HG03439 (cell line): ENCODE measurements at regions not wholly inside any gene's neighbourhood (a gene's known extent, or its start where the extent isn't known, plus 50 kb on each side); places are given as distances from the start of the nearest gene placed in this dataset.
"Not testable (repeated sequence)": the region's sequence is repeated elsewhere in the genome, so short reads cannot be mapped to it uniquely, and the experiment has no call there.

Source experiments
- ATAC-seq: cut with Tn5 transposase; IDR thresholded peaks from one replicate; pipeline ENCODE4 v1.9.1; 2021; ENCODE audit warnings: mild to moderate bottlenecking, moderate library complexity; ENCODE audit not compliant: unreplicated experiment

DNA sequence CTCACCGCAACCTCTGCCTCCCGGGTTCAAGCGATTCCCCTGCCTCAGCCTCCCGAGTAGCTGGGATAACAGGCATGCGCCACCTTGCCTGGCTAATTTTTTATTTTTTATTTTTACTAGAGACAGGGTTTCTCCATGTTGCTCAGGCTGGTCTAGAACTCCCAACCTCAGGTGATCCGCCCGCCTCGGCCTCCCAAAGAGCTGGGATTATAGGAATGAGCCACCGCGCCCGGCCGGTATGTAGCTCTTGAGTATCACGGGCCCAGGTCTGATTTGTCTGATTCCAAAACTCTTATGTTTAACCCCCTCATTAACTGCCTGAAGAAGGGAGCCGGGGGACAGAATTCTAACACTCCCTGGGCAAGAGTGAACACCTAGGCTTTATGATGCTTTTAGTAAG, 91.7 kb upstream of the OLIG2 start:
- not testable (repeated sequence) for ATAC-seq

DNA sequence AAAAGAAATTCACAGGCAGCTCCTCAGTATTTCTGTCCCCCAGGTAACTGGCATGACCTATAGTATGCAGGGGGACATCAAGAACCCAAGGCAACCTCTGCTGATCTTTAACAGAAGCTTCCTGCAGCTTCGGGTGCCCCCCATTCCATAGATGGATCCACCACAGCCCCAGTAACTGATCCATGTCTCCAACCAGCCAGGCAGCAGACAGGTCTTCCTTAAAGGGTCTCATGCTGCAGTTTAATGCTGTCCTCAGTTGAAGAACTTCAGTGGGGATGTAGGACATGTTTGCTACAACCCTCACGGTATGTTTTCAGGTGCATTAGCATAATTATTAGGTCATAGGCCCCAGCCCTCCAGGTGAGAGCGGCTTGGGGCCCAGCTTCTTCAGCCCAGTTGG, 90.9 kb upstream of the OLIG2 start:
- ATAC-seq: no peak

DNA sequence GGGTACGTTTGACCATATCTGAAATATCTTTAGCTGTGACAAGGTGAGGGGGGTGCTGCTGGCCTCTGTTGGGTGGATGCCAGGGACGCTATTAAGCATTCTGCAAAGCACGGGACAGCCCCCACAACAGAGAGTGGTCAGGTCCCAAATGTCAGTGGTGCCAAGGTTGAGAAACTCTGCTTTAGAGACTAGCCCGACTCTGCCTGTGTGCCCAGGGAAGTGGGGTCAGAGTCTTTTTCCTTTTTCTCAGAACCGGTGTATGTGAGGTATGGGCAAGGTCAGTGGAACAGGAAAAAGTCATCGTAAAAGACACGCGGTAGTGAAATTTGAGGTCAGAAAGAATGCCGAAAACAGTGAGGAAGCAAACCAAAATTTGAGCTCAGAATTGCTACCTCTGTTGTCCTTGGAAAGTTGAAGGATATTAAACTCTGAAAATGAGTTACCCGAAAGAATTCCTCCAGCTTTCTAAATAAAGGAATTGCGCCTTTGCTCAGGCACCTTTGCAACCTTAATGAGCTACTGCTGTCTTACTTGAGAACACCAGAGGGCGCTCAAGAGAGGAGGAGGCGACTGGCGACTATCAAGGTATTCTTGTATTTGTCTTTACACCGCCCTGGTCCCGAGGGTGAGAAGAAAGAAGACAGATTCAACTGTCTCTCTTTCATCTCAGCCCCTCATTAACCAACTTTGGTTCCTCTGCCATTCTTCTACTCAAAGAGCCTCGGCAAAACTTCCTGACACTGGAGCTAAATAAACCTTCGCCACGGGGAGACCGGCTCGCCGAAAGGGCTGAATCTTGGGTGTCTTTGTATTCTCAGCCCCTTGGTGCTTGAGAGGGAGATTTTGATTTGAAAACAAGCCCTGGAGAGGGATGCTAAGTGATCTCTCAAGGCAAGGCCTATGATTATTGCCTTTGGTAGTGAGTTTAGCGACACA, 85.4 kb upstream of the OLIG2 start:
- no peak for ATAC-seq

DNA sequence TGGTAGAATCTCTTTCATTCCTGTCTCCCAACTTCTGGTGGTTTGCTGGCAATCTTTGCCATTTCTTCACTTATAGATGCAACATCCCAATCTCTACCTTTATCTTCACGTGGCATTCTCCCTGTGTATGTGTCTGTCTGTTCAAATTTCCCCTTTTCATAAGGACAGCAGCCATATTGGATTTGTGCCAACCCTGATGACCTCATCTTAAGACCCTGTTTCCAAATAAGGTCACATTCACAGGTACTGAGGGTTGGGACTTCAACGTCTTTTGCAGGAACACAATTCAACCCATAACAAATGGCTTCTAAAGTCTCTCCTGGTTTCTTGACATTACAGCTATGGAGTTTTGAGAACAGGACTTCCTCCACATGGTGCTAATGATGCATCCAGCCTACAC, 84.5 kb upstream of the OLIG2 start:
- no peak for ATAC-seq

DNA sequence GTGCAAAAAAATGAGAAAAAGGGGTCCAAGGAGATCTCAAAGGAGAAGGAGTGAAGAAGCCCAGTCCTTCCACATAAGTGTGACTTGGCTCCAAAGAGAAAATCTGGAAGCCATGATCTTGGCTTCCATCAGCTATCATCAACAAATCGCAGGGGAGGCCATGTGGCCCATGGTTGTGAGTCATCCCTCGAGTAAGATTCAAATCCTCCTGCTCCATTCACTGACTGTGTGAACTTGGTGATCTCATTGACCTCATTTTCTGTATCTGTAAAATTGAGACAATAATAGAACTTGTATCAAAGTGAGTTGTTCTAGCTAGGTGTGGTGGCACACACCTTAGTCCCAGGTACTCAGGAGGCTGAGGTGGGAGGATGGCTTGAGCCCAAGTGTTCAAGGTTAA, 79.1 kb upstream of the OLIG2 start:
- ATAC-seq: no peak

DNA sequence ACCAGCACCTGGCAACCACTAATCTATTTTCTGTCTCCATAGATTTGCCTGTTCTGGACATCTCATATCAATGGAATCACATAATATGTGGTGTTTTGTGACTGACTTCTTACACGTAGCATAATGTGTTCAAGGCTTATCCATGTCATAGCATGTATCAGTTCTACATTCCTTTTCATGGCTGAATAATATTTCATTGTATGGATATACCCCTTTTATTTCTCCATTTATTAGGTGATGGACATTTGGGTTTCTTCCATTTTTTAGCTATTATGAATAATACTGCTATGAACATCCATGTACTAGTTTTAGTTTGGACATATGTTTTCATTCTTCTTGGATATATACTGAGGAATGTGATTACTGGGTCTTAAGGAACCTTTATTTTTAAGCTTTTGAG, 78.0 kb upstream of the OLIG2 start:
- no peak for ATAC-seq

DNA sequence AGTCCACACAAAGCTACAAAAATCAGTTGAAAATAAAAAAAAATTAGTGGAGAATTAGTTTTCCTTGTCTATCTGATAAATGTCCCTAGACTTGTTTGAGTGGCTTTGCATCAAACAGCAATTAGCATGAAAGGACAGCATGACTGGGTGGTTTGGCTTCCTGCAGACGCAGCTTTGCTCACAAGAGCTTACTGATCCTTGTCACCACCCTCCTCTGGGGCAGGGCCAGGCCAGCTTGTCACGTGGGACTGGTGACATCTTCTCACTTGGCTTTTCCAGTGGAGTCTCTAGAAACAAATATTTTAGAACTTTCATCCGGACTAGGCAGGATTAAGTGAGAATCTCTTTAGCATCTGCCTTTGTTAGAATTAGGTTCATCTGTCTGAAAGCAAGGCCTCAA, 76.0 kb upstream of the OLIG2 start:
- ATAC-seq: no peak

DNA sequence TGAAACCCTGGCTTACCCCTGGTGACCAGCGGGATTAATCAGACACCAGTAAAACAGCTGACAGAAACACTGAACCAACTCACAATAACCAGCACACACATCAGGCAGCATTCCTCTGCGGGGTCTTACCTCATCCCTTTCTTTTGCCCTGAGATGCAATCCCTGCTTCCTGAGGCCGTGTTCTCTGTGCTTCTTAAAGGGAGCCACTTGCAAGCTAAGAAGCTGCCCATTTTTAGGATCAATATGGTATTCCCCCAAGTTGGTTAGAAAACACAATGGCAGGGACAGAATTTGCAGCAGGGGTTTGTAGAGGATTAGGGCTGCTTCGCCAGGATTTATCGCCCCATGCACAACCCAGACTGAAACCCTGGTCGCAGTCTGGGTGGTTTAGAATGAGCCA, 74.7 kb upstream of the OLIG2 start:
- ATAC-seq: no peak

DNA sequence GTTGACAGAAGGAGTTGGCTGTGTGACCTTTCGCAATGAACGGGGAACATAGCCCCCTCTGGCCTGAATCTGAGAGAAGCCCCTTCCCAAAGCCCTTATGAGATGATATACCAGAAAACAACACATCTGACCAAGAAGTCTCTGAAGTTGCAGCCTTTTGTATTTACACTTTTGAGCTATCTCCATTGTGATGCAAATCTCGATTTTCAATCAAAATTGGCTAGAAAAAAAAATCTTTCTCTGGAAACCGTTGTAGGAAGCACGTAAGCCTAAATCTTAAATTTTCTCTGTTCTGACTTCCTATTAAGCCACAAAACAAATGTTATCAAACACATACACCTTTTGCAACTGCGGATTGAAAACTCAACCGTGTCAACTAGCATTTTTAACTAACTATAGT, 71.4 kb upstream of the OLIG2 start:
- no peak for ATAC-seq

DNA sequence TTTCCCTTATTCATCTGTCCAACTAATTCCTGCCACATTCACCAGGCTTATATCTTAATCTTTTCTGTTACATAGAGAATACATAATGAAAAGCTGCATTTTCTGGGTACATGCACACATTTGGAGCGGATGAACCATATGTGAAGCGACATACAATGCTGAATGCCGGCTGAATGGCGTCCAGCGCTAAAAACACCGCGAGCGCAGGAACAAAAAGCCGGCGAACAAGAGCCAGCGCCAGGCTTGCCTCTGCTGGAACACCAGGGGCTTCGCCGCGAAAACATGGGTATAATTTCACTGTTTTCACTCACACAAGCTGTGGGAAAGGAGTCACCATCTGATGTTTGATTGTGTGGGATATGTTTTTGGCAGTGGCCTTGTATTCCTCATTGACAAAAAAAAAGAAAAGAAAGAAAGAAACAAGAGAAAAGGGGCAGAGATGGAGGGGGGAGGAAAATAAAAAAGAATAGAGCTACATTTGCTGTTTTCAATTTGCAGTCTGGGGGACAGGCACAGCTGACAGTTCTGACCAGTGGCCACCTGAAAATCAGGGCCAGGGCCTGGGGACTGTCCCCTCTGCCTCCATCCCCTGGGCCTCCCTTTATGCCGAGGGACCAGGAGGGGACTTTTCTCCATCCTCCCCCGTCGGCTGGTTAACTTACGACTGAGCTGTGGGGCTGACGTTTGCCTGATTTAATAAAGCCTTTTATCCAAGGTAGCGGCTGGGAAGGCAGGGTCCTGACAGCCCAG, 70.2 kb upstream of the OLIG2 start:
- ATAC-seq: no peak

DNA sequence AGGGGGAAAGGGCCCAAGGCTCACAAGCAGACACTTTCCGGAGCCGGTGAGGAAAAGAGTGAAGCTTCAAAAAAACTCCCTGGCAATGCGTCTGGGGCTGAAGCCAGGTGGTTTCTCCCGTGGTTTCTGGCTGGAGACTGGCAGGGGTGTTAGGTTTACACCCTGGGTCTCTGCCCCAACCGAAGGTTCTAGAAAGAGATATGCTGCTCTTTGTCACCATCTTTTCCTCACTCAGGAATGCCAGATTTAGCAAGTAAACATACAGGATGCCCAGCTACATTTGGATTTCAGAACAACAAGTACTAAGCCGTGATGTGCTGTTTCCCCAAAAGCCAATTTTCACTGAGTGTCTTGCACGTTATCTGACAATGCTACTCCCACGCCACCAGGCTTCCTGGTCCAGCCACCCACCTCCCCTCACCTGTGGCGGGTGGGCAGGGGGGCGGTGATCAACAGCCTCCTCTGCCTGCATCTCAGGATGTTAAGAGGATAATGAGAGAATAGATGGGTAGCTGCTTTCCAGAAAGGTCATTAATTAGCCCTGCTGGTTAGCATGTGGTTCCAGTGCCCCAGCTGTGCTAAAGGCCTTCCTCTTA, 69.6 kb upstream of the OLIG2 start:
- no peak for ATAC-seq

DNA sequence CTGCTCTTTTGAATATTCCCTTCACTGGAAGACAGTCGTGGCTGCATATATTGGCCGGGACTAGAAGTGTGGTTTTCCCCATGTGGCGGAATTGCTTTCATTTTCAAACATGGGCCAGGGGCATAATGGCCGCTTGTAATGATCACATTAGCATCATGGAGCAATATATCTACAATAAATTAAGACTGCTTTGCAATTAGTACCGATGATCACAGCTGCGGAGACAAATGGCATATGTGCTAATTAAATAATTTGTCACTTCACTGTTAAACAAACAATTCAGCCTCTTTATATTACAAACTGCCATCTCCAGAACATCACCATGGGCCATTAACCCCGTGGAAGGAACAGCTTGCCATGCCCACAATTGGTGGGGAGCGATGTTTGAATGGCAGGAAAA, 68.2 kb upstream of the OLIG2 start:
- no peak for ATAC-seq

DNA sequence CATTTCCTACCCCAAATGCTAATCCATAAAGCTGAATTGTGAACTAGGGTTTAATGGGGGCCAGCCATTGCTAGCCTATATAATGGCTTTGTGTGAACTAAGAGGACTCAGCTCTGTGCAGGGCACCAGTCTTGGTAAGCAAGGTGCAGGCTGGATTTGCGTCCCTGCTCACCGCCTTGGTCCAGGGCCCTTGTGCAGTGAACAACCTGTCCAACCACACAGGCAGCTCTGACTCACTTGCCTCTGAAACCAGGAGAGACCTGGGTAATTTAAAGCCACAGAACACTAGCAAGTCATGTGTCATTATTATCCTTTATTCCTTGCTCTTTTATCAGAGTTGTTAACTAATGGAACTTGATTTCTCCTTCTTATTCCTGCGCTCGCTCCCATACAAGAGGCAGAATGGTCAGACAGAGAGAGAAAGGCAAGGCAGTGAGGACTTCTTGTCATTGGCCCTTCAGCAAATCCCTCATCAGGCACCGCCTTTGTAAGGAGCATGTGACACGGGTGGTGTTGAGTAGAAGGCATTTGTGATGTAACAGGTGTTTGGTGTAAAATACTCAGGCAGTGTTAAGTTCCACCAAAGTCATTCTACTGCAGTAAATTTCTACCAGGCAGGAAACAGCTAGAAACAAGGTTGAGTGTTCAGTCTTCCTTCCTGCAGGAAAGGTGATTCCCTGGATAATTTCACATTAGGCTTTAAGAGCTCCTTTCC, 67.3 kb upstream of the OLIG2 start:
- no peak for ATAC-seq

DNA sequence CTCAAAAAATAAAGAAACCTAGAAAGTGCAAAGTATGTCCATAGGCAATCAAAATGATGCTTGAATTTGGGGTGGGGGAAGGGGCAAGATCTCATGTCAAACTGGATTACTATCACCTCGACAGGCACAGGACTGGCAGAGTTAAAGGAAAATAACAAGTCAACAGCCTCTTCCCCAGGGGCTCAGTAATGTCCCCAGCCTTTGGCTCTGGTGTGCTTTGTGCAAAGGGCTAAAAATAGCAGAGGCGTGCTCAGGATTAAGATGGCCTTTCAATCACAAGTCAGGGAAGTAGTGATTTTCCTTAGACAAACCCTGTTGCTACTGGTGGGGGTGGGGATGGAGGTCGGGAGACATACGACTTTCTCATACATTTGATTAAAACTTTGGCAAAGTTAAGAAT, 63.5 kb upstream of the OLIG2 start:
- no peak for ATAC-seq

DNA sequence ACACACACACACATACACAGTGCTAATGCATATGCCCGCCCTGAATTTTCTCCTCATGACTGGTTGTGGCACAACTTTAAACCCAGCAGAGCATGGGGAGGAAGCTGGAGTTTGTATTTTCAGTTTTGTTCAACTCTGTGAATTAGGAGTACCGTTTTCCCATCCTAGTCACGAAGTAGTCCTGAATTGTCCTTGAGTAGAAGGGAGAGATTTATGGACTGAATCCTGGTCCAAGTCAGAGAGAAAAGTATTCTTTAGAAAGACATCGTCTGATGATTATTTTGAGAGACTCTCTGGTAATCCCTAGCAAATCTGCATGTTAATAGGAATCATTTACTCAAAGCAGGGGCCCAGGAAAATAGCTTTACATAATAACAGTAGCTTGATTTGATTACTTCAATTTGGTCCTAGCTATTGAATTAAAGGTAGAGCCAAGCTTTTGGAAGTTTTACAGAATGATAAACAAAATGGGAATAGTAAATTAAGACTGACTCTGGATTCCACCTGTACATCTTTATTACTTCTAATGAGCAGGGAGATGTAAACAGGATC, 60.5 kb upstream of the OLIG2 start:
- ATAC-seq: no peak

DNA sequence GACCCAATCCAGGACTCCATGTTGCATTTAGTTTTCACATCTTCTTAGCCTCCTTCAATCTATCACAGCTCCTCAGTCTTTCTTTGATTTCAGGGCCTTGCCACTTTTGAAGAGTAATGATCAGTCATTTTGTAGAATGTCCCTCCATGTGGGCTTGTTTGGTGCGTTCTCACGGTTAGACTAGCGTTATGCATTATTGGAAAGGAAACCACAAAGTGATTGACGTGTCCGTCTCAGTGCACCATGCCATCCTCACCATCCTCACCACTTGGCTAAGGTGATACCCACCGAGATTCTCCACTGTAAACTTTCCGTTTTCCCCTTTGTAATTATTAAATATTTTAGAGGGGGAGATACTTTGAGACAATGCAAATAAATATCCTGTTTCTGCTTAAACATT, 59.6 kb upstream of the OLIG2 start:
- ATAC-seq: no peak

DNA sequence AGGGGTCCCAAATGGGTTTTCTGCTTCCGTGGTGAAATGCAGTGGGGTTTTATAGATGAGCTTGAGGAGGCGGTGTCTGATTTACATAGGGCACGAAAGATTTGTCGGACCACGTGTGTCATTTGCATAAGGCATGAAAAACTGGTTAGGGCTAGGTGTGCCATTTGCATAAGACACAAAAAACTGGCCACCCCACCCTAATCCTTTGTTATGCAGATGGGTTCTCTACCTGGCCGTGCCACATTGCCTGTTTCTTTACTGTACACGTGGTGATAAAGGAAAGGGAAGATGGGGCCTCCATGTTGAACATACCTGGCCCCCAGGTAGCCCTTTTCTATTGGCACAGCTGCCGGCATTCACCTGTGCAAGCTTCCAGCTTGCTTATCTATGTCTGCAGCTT, 57.6 kb upstream of the OLIG2 start:
- not testable (repeated sequence) for ATAC-seq

DNA sequence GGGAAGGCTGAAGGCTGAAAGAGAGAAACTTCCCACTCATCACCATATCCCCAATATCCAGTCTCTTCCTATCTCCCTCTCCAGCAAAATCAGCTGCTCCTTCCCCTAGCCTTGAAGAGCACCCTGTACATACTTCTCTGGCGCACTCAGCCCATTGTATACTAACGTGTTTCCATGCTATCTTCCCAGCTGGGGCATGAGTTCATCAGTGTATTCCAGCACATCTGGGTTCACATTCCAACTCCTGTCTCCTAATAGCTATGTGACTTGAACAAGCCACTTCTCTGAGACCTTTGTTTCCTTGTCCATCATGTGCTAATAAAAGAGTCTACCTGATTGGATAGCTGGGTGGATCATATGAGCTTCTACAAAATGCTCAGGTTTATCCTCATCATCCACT, 51.1 kb upstream of the OLIG2 start:
- ATAC-seq: no peak

DNA sequence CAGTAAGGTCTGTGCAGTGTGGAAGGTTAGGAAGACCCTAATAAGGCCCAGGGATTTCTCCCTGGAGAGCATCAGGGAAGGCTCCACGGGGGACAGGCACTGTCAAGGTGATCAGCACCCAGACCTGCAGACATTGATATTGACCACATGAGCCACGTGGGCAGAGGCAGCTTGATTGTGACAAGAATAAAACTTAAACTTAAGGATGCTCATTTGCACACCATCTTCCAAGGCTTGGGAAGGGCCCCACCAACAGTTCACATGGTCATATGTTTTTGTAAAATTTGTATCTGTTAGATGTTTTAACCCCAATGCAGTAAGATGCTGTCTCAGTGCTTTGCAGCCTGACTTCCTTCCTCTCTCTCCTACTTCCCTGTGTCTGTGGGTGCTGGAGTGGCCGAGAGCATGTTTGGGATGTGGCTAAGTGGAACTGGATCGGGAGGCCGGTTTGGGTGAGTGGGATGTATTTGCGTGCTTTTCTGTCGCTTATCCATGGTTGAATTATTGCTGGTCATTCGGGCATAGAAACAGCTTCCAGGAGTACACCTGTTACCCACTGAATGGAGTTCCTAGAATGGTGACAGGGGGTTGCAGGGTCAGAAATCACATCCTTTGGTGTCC, 49.8 kb upstream of the OLIG2 start:
- ATAC-seq: no peak
